Coronary artery (tissue), 2 donors: ENCODE measurements at regions not wholly inside any gene's neighbourhood (a gene's known extent, or its start where the extent isn't known, plus 50 kb on each side); places are given as distances from the start of the nearest gene placed in this dataset.
"Not testable (repeated sequence)": the region's sequence is repeated elsewhere in the genome, so short reads cannot be mapped to it uniquely, and the experiment has no call there.

ENCODE experiments used
- DNase-seq: peaks from one replicate; pipeline ENCODE4 v3.0.0-alpha.2; 2017; ENCODE audit warnings: low spot score
- H3K27ac ChIP-seq, 2 donors: fragments of 200-600 bp; sonication (generic); one replicate each; pipeline ENCODE4 v1.5.1; 2016 to 2019
- H3K4me3 ChIP-seq: fragments of 200-600 bp; sonication (generic); 2 replicates; pipeline ENCODE4 v1.5.1; 2016; ENCODE audit warnings: mild to moderate bottlenecking, moderate library complexity
- TF ChIP-seq, protein P1 (sequence below): fragments of 200-600 bp; sonication (generic); IDR thresholded peaks from one replicate; pipeline ENCODE4 v1.5.1; 2019; ENCODE audit warnings: antibody characterized with exemption

DNA sequence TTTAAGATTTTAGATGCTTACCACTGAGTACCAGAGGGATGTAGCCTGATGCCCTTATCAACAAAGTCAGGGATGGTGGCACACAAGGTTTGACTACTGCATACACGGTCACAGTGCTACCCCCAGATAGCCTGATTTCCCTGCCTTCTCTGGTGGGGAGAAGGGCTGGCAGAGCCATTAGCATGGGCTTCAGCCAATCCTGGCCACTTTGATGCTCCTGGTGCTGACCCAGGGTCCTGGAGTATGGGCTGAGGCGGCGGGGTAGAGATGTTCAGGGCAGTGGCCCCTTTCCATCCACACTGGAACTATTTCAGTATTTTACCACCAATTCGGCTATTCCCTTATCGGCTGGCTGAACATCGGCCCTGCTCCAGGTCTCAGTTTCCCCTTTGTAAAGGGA is 83.2 kb downstream of the POTEB3 start:
- DNase-seq, H3K4me3 ChIP-seq, H3K27ac ChIP-seq: not testable (repeated sequence)

DNA sequence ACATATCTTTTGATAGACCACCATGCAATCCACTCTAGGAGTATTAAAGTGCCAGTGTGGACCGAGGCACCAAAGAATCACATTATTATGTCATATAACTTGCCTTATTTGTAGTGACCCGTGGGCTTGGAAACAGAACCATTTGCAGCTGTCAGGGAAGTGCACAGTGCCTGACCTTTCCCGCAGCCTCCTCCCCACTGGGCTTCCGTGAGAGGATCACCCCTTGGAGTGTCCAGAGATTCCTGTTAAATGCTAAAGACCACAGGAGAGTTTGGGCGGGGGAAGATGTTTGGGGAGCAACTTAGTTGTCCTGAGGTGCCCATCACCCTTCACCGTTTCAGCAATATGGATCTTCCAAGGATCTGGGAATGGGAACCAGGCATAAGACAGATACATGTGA is 84.4 kb downstream of the POTEB3 start:
- DNase-seq, H3K27ac ChIP-seq, H3K4me3 ChIP-seq: not testable (repeated sequence)

- not testable (repeated sequence) for H3K27ac ChIP-seq, DNase-seq, H3K4me3 ChIP-seq
Observed at GRCh38 chr15:21354597-21354996, 85.7 kb downstream of the POTEB3 start.

DNA sequence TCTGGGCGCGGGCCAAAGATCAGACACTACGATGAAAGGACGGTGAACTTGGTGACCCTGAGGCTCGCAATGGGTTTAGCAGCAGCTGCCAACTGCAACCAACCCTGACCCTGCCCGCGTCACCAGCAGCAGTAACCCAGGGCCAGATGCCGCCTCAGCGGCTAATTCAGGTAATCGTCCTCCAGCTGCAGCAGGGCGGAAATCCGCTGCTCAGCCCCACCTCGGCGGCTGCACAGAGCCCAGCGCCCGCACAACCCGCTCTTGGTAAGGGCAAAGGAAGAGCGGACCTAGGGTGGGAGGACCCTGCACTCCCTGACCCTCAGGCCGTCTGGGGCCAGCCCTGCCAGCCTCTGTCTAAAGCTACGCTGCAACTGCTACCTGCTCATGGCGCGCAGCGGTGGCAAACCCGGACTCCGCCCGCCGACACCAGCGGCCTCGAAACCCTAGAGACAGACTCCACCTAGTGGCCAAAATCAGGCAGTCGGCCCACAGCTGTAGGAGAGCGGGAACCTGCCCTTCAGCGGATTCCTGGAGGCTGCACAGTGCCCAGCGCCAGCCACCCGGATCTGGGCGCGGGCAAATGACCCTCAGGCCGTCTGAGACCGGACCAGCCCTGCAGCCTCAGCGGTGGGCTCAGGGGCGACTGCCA is 87.5 kb downstream of the POTEB3 start:
- not testable (repeated sequence) for H3K27ac ChIP-seq, DNase-seq, H3K4me3 ChIP-seq

DNA sequence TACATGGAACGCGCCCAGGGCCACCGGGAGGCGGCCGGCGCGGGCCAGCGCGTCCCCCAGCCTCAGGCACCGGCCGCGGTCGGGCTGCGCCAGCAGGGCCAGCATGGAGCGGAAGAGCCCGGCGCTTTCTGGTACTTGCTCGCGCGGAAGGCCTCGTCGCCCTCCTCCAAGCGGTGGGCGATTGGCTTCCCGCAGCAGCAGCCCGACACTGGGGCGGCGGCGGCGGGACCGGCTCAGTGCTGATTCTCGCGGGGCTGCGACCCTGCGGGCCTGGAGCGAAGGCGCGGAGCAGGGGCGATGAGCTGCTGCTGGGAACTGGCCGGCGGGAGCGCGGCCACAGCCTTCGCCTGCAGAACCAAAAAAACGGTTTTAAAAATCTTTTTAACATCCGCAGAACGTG is 95.3 kb downstream of the POTEB3 start:
- H3K4me3 ChIP-seq = peak overlapping the region; percentile 58
- DNase-seq, H3K27ac ChIP-seq: not testable (repeated sequence)

GRCh38 chr15:21344500-21344899 is 95.8 kb downstream of the POTEB3 start:
- not testable (repeated sequence) for DNase-seq, H3K4me3 ChIP-seq, H3K27ac ChIP-seq

GRCh38 chr15:21337028-21337427 is 103.3 kb downstream of the POTEB3 start:
- not testable (repeated sequence) for H3K27ac ChIP-seq, H3K4me3 ChIP-seq, DNase-seq

GRCh38 chr15:21324720-21325460 is 115.4 kb downstream of the POTEB3 start:
- not testable (repeated sequence) for H3K4me3 ChIP-seq, DNase-seq, H3K27ac ChIP-seq

DNA sequence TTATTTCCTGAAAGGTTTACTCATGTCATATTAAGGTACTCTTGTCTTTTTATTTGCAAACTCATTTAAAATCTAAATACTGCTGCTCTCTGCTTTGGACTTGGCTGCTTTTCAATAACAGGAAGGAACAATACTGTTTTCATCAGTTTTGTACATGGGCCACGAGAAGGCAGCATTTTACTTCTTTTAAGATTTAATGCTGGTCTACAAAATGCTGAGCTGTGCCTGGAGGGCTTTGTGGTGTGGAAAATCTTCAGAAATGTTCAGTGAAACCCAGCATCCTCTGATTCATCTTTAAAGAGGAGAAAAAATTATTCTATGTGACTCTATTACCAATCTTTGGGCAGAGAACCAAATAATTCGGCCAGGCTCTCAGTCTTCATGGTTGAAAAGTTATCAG is 155.9 kb downstream of the POTEB3 start:
- DNase-seq, H3K27ac ChIP-seq, H3K4me3 ChIP-seq: not testable (repeated sequence)

DNA sequence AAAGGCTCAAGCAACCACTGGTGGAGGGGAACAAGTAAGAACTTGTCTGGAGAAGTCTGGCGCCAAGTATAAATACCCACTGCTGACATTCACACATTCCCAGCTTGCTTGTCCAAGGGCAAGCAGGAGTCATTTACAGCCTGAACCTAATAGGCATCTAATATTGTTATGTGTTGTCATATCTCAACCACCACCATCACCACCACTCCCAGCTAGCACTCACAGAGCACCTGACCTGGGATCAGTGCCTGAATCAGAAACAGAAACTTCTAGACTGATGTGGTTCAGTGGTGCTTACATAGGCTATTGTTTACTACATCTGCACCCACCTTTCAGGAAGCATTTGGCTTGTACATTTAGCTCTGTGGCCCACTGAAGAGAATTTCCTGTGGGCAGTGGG is 157.1 kb downstream of the POTEB3 start:
- not testable (repeated sequence) for H3K27ac ChIP-seq, DNase-seq, H3K4me3 ChIP-seq

DNA sequence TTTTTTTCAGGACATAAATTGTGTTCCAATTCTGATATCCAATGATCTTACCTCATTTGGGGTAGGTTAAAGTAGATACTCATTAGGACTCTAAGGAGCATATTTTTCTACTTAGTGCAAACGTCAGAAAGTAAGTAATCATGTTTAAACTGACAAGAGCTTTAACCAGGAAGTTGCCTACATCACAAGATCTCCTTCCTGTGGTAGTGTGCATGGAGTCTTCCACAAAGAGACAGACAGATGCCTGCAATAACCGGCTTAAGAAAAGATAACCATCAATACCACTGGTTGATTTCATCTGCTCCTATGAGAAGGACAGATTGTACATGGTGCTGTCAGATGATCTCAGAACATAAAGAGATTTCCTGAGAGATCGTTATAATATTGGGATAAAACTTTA is 160.0 kb downstream of the POTEB3 start:
- H3K27ac ChIP-seq, DNase-seq, H3K4me3 ChIP-seq: not testable (repeated sequence)

- not testable (repeated sequence) for DNase-seq, H3K4me3 ChIP-seq, H3K27ac ChIP-seq
Observed at GRCh38 chr15:21272176-21272982, 167.9 kb downstream of the POTEB3 start.

DNA sequence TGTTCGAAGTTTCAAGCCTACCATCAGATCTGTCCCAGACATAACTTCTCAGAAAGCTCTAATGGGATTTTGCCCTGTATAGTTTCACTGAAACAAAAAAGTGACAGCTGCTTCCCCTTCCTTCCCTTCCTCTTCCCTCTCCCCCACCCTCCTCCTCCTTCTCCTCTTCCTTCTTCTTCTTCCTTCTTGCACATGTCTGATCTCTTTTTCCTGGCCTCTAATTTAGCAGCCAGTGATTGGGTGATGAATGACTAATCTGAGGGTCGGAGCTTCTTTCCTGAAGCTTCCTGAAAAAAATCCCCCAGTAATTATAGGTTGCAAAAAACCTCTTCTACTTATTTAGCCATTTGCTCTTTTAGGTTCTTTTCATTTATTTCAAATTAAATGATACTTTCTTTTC is 168.7 kb downstream of the POTEB3 start:
- DNase-seq = no peak
- TF ChIP-seq, protein P1, sequence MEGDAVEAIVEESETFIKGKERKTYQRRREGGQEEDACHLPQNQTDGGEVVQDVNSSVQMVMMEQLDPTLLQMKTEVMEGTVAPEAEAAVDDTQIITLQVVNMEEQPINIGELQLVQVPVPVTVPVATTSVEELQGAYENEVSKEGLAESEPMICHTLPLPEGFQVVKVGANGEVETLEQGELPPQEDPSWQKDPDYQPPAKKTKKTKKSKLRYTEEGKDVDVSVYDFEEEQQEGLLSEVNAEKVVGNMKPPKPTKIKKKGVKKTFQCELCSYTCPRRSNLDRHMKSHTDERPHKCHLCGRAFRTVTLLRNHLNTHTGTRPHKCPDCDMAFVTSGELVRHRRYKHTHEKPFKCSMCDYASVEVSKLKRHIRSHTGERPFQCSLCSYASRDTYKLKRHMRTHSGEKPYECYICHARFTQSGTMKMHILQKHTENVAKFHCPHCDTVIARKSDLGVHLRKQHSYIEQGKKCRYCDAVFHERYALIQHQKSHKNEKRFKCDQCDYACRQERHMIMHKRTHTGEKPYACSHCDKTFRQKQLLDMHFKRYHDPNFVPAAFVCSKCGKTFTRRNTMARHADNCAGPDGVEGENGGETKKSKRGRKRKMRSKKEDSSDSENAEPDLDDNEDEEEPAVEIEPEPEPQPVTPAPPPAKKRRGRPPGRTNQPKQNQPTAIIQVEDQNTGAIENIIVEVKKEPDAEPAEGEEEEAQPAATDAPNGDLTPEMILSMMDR = no peak
- H3K27ac ChIP-seq = no peak overlapping the region
- H3K4me3 ChIP-seq = no peak overlapping the region
